ENCODE measurements at regions not wholly inside any gene's neighbourhood (a gene's known extent, or its start where the extent isn't known, plus 50 kb on each side); places are given as distances from the start of the nearest gene placed in this dataset.

DNA sequence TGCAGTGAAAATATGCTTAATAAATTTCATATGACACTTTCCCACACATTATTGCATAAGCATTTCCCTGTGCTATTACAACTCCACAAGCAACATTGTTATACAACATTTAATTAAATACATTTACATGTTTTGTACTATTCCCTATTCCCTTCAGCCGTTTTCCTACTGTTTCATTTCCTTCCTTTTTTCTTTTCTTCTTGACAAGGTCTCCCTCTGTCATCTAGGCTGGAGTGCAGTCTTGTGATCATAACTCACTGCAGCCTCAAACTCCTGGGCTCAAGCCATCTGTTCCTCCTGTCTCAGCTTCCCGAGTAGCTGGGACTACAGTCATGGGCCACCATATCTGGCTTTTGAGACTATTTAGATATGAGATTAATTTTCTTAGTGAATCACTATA is 254.7 kb downstream of the NFKBIZ start:
- H3K36me3 ChIP-seq (ENCODE audit: control insufficient read depth in 4 of 4, insufficient read depth in 4 of 4, low read length in 4 of 4), result no peaks in the 10 kb centered on the region
- peaks cover 0 to 11% (median 5%) of the 10 kb centered on the region in 4 donors for H3K9me3 ChIP-seq (ENCODE audit: control insufficient read depth in 4 of 4, insufficient read depth in 3 of 4, low read length in 3 of 4)
- H3K9ac ChIP-seq (ENCODE audit: insufficient read depth in 1 of 2, low read length in 2 of 2), result no peak overlapping the region
- H3K27me3 ChIP-seq (ENCODE audit: control insufficient read depth in 3 of 3, insufficient read depth in 3 of 3, low read length in 2 of 3), result no peaks in the 10 kb centered on the region
- 30 to 43% methylated on average over 2 of the region's 2 CpGs for WGBS, 2 donors
- ATAC-seq (ENCODE audit: insufficient read depth, low FRiP score) (no peak), DNase-seq (no peak)
- no peak overlapping the region for H3K4me3 ChIP-seq
- no peaks in the 10 kb centered on the region for H3K4me1 ChIP-seq (ENCODE audit: control insufficient read depth in 5 of 5, insufficient read depth in 5 of 5, low read length in 5 of 5)
- H3K27ac ChIP-seq (ENCODE audit: low read depth in 1 of 2, low read length in 1 of 2), result no peak overlapping the region
- TF ChIP-seq, protein P1, sequence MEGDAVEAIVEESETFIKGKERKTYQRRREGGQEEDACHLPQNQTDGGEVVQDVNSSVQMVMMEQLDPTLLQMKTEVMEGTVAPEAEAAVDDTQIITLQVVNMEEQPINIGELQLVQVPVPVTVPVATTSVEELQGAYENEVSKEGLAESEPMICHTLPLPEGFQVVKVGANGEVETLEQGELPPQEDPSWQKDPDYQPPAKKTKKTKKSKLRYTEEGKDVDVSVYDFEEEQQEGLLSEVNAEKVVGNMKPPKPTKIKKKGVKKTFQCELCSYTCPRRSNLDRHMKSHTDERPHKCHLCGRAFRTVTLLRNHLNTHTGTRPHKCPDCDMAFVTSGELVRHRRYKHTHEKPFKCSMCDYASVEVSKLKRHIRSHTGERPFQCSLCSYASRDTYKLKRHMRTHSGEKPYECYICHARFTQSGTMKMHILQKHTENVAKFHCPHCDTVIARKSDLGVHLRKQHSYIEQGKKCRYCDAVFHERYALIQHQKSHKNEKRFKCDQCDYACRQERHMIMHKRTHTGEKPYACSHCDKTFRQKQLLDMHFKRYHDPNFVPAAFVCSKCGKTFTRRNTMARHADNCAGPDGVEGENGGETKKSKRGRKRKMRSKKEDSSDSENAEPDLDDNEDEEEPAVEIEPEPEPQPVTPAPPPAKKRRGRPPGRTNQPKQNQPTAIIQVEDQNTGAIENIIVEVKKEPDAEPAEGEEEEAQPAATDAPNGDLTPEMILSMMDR (IDR thresholded peaks at IDR 0.05; ENCODE audit: control extremely low read depth, extremely low read depth), result no peak

DNA sequence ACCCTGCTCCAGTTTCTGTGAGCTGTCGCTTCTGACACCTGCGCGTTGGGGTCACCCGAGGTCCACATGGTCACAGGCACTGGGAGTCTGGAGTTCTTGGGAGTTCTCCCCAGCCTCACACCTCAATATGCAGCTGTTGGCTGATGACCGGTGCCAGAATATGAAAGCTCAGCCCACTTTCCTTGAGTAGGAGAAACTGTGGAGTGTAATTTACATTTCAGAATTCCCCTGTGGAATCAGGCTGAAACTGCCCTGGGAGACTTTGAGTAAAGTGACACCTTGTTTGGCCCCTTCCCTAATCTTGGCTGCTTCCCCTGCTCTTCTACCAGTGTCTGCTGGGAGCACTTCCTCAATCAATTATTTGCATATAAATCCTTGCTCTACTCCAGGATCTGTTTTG is 255.9 kb downstream of the NFKBIZ start:
- Histone ChIP-seq H3K27ac (ENCODE audit: low read depth in 1 of 2, low read length in 1 of 2) (no peak overlapping the region), H3K9me3 (ENCODE audit: control insufficient read depth in 4 of 4, insufficient read depth in 3 of 4, low read length in 3 of 4) (peaks cover 0 to 11% (median 5%) of the 10 kb centered on the region in 4 donors), H3K4me1 (ENCODE audit: control insufficient read depth in 5 of 5, insufficient read depth in 5 of 5, low read length in 5 of 5) (no peaks in the 10 kb centered on the region), H3K9ac (ENCODE audit: insufficient read depth in 1 of 2, low read length in 2 of 2) (no peak overlapping the region), H3K4me3 (no peak overlapping the region), H3K27me3 (ENCODE audit: control insufficient read depth in 3 of 3, insufficient read depth in 3 of 3, low read length in 2 of 3) (no peaks in the 10 kb centered on the region), H3K36me3 (ENCODE audit: control insufficient read depth in 4 of 4, insufficient read depth in 4 of 4, low read length in 4 of 4) (no peaks in the 10 kb centered on the region)
- no peak for DNase-seq
- TF ChIP-seq, protein P1 (IDR thresholded peaks at IDR 0.05; ENCODE audit: control extremely low read depth, extremely low read depth), result no peak
- ATAC-seq (ENCODE audit: insufficient read depth, low FRiP score), result no peak
- WGBS, 2 donors, result 86 to 90% methylated on average over 5 of the region's 5 CpGs

DNA sequence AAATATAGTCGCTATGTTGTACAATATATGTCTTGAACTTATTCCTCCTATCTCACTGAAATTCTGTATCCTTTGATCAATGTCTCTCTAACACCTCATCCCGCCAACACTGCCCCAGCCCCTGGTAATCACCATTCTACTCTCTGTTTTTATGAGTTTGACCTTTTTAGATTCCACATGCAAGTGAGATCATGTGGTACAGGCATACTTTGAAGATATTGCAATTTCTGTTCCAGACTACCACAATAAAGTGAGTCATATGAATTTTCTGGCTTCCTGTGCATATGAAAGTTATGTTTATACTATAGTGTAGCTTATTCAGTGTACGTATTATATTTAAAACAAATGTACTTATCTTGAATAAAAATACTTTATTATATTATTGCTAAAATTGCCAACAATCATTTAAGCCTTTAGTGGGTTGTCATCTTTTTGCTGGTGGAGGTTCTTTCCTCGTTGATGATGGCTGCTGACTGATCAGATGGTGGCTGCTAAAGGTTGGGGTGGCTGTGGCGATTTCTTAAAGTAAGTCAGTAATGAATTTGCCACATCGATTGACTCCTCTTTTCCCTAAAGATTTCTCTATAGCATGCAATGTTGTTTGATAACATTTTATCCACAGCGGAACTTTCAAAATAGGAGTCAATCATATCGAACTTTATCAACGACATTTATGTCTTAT is 257.2 kb downstream of the NFKBIZ start:
- no peak overlapping the region for H3K9ac ChIP-seq (ENCODE audit: insufficient read depth in 1 of 2, low read length in 2 of 2)
- no peaks in the 10 kb centered on the region for H3K36me3 ChIP-seq (ENCODE audit: control insufficient read depth in 4 of 4, insufficient read depth in 4 of 4, low read length in 4 of 4)
- TF ChIP-seq, protein P1 (IDR thresholded peaks at IDR 0.05; ENCODE audit: control extremely low read depth, extremely low read depth), result no peak
- no peaks in the 10 kb centered on the region for H3K4me1 ChIP-seq (ENCODE audit: control insufficient read depth in 5 of 5, insufficient read depth in 5 of 5, low read length in 5 of 5)
- peaks cover 0 to 11% (median 5%) of the 10 kb centered on the region in 4 donors for H3K9me3 ChIP-seq (ENCODE audit: control insufficient read depth in 4 of 4, insufficient read depth in 3 of 4, low read length in 3 of 4)
- no peaks in the 10 kb centered on the region for H3K27me3 ChIP-seq (ENCODE audit: control insufficient read depth in 3 of 3, insufficient read depth in 3 of 3, low read length in 2 of 3)
- no peak for DNase-seq
- H3K4me3 ChIP-seq, result no peak overlapping the region
- WGBS, 2 donors, result 91 to 93% methylated on average over 9 of the region's 9 CpGs
- ATAC-seq (ENCODE audit: insufficient read depth, low FRiP score), result no peak
- no peak overlapping the region for H3K27ac ChIP-seq (ENCODE audit: low read depth in 1 of 2, low read length in 1 of 2)

All from lung (tissue), 11 donors.